GM18873 (cell line): ENCODE measurements at regions not wholly inside any gene's neighbourhood (a gene's known extent, or its start where the extent isn't known, plus 50 kb on each side); places are given as distances from the start of the nearest gene placed in this dataset.
"Not testable (repeated sequence)": the region's sequence is repeated elsewhere in the genome, so short reads cannot be mapped to it uniquely, and the experiment has no call there.

Source experiments
- ATAC-seq: cut with Tn5 transposase; IDR thresholded peaks from one replicate; pipeline ENCODE4 v1.9.1; 2021; ENCODE audit warnings: mild to moderate bottlenecking, moderate library complexity, moderate number of reproducible peaks; ENCODE audit not compliant: unreplicated experiment, low FRiP score

DNA sequence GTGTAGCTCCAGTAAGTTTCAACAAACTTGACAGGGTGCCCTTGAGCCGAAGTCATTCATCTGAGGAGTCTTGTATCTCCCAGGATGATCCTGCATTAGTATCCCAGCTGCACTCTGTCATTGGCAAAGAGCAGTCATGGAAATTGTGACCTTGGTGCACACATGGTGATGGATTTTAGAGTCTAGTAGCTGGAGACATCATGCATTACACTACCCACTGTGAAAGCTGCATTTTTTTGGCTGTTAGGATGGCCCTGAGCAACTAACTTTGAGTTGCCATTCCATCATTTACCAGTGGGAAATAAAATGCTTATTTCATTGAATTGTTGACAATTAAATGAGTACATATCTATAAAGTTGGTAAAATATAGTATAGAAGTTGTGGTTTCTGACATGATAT is 552.6 kb upstream of the CBLB start:
- no peak for ATAC-seq

DNA sequence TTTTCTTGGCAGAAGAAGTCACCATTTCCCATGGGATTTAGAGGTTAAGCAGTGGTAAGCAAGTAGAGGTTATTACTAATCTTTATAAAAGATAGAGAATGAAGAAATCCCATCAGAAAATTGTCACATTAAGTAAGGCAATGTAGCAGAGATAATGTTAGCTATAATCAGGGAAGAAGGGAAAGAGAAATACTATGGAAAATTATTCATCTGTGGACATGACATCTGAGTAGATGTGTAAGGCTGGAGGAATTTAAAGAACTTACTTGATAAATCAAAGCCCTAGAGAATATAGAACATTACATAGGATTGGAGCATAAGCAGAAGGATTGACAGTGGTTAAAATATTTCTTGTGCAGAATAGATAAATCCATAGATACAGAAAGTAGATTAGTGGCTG is 553.1 kb upstream of the CBLB start:
- no peak for ATAC-seq

DNA sequence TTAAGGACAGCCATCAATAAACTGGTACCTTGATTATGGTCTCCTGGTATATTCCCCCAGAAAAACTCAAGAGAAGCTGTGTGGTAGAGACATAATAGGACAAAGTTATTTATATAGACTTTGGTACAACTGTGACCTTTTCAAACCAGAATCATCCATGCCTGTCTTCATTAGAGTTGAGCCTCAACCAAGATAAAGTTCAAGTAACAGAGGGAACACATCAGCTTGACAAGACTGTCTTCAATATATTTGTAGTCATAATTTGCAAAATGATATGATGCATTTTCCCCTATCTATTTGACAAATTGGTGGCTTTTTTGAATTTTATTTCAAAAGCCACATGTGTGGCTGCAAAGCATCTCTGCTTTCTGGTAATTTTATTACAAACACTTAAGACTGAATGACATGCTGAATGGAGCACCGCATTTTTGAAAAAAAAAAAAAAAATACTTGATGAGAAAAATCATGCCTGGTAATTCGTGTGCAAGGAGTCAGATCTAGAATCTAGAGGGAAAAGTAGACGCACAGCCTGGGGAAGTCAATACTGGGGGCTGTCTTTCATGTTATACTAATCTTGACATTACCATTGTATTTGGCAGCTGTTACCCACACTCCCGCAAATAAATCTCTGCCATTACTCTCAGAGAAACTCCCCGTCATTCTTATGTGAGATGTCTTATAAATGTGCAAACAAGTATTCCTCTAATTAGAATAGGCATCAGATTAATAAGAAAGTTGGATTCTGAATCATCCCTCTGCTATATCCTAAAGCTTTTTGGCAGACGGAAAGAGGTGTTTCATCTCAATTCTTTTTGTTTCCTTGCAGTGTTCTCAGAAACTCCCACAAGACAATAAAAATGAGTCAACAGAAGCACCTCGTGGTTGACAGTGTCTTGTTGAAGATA is 554.8 kb upstream of the CBLB start:
- ATAC-seq = no peak

GRCh38 chr3:106425026-106425425 is 556.2 kb upstream of the CBLB start:
- ATAC-seq = no peak

DNA sequence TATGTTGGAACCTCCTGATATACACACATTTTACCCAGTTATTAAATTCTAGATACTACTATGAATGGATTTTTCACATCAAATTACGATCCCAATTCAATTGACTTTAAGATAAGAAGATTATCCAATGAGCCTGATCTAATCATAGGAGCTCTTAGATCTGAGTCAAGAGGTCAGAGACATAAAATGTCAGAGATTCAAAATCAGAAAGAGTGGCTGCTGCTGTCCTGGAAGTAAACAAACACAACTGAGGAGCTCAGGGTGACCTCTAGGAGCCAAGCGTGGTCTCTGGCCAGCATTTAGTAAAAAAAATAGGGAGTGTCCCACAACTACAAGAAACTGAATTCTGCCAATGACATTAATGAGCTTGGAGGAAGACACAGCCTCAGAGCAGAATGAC is 557.1 kb upstream of the CBLB start:
- ATAC-seq = no peak

DNA sequence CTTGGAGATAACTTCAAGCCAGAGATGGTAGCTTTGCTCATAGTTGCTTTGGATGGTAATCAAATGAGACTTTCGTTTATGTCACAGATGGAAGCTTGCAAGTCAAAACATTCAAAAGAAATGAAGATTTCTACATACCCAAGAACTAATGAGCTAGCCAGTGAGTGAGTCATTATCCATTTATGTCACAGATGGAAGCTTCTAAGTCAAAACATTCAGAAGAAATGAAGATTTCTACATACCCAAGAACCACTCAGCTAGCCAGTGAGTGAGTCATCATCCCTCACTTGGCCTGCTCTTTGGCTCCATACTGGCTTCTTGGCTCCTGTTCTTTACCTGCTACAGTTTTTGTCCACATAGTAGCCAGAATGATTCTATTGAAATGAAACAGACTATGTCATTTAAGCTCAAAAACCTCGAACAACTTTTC is 559.8 kb upstream of the CBLB start:
- ATAC-seq = no peak

- ATAC-seq = no peak
These were observed 562.9 kb upstream of the CBLB start for GRCh38 chr3:106431721-106432120.

- ATAC-seq = no peak
These were observed 567.2 kb upstream of the CBLB start for GRCh38 chr3:106435899-106436453.

GRCh38 chr3:106438887-106439286 is 570.1 kb upstream of the CBLB start:
- no peak for ATAC-seq

DNA sequence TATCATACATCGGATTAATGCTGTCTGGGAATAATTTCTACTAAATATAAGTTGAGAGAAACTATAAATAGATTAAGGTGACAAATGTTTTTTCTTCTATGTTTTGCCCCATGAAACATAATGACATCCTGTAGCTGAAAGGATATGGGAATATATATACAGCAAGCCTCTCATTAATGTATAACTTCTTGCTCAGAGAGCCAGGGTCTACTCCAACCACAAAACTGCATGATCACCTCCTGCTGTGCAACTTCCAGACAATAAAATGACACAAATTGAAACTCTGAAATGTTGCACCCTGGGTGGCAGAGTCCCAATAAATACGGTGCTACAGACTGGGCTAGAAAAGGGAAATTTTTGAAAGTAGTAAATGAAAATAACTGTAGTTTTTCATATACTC is 571.9 kb upstream of the CBLB start:
- no peak for ATAC-seq

GRCh38 chr3:106446271-106446670 is 577.5 kb upstream of the CBLB start:
- no peak for ATAC-seq

- ATAC-seq = no peak
These were observed 579.0 kb upstream of the CBLB start for GRCh38 chr3:106447723-106448301.

- not testable (repeated sequence) for ATAC-seq
These were observed 579.7 kb upstream of the CBLB start for GRCh38 chr3:106448372-106448966.

DNA sequence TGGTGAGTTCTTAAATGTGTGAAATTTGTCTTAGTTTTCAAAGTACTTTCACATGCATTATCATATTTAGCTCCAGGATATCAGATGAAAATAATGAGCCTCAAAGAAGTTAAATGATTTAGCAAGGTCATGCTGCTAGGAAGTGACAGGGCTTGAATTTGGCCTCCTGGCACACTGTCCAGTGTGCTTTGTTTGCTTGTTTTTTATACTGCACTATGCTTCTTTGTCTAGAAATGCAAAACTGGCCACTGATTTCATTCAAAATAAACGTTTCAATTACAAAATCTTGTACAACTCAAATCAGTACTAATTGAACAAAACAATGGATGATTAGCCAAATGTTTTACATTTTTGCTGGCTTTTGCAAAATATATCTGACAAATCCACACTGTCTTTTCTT is 583.3 kb upstream of the CBLB start:
- no peak for ATAC-seq

- no peak for ATAC-seq
These were observed 585.7 kb upstream of the CBLB start for GRCh38 chr3:106454497-106454896.

- ATAC-seq = peak; percentile 77
These were observed 588.7 kb upstream of the CBLB start for GRCh38 chr3:106457281-106458180.

GRCh38 chr3:106458952-106459351 is 590.1 kb upstream of the CBLB start:
- no peak for ATAC-seq

- no peak for ATAC-seq
These were observed 598.1 kb upstream of the CBLB start for GRCh38 chr3:106466881-106467280.

DNA sequence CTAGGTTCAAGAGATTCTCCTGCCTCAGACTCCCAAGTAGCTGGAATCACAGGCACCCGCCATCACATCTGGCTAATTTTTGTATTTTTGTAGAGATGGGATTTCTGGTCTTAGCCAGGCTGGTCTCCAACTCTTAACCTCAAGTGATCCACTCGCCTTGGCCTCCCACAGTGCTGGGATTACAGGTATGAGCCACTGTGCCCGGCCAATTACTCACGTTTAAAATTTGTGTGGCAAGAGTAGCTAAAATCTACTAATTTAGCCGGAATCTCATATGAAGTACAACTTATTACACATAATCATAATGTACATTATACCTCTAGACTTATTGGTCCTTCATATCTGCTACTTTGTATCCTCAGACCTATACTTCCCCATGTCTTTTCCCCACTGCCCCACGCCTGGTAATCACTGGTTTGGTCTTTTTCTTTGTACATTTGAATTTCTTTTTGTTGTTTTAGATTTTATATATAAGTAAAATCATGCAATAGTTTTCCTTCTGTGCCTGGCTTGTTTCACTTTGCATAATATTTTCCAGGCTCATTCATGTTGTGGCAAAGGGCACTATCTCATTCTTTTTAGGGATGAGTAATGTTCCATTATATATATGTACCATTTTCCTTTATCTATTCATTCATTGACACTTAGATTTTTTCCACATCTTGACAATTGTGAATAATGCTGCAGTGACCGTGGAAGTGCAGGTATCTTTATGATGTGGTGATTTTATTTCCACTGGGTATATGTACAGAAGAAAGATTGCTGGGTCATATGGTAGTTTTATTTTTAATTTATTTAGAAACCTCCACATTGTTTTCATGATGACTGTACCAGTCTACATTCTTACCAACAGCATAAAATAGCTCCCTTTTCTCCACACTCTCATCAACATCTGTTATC is 605.0 kb upstream of the CBLB start:
- no peak for ATAC-seq
